ENCODE measurements at regions not wholly inside any gene's neighbourhood (a gene's known extent, or its start where the extent isn't known, plus 50 kb on each side); places are given as distances from the start of the nearest gene placed in this dataset.

GRCh38 chr14:49189375-49189774 lies 396.8 kb downstream of the RPS29 start:
- no peaks in the 10 kb centered on the region for H3K9me2 ChIP-seq
- no peaks in the 10 kb centered on the region for H3K9me3 ChIP-seq
- ChIA-PET POLR2A (no interaction called here), CTCF (interaction anchor here (1.1 to 1.5 kb wide), 2 partner anchors 20 to 1275 kb away, joined by 3 to 4 read pairs; no protein-coding TSS in a partner anchor)
- no peak overlapping the region for H3K4me2 ChIP-seq
- DNase-seq = peak; percentile 4
- peaks cover 0 to 14% of the 10 kb centered on the region in 2 experiments; a peak in 1 of 4 replicates for H3K4me1 ChIP-seq (ENCODE audit: control insufficient read depth in 1 of 2, insufficient read depth in 2 of 2, low read depth in 1 of 2, low read length in 1 of 2)
- H3K9ac ChIP-seq = no peak overlapping the region
- no peaks in the 10 kb centered on the region for H3F3A ChIP-seq (replicated peaks; ENCODE audit: insufficient read depth)
- H2AFZ ChIP-seq (ENCODE audit: low read depth) = no peak overlapping the region
- H3K36me3 ChIP-seq (replicated peaks in 1 of 2; ENCODE audit: control insufficient read depth in 1 of 2, insufficient read depth in 2 of 2, low read length in 1 of 2) = no peaks in the 10 kb centered on the region
- H3K27ac ChIP-seq (ENCODE audit: low read depth in 2 of 2, low read length in 1 of 2) = no peak overlapping the region
- no peaks in the 10 kb centered on the region for H4K20me1 ChIP-seq (ENCODE audit: insufficient read depth)
- no peak overlapping the region for H3K4me3 ChIP-seq (ENCODE audit: low read depth in 2 of 2, low read length in 1 of 2)
- H3K27me3 ChIP-seq (ENCODE audit: insufficient read depth) = no peaks in the 10 kb centered on the region
- WGBS (ENCODE audit: low lambda C conversion rate) = 13% methylated on average over 1 of the region's 1 CpG
- no peak for TF ChIP-seq RCOR1 (IDR thresholded peaks at IDR 0.05; ENCODE audit: low read length)
- H3K79me2 ChIP-seq (ENCODE audit: insufficient read depth) = no peaks in the 10 kb centered on the region

GRCh38 chr14:49187799-49188198 lies 398.4 kb downstream of the RPS29 start:
- ChIA-PET CTCF (interaction anchor here (1.3 kb wide), 1 partner anchor 13 kb away, joined by 4 read pairs; no protein-coding TSS in a partner anchor), POLR2A (no interaction called here)
- Histone ChIP-seq H3K36me3 (replicated peaks in 1 of 2; ENCODE audit: control insufficient read depth in 1 of 2, insufficient read depth in 2 of 2, low read length in 1 of 2) (no peaks in the 10 kb centered on the region), H3F3A (replicated peaks; ENCODE audit: insufficient read depth) (no peaks in the 10 kb centered on the region), H3K27ac (ENCODE audit: low read depth in 2 of 2, low read length in 1 of 2) (no peak overlapping the region), H3K27me3 (ENCODE audit: insufficient read depth) (no peaks in the 10 kb centered on the region), H3K79me2 (ENCODE audit: insufficient read depth) (no peaks in the 10 kb centered on the region), H4K20me1 (ENCODE audit: insufficient read depth) (no peaks in the 10 kb centered on the region), H3K9me2 (no peaks in the 10 kb centered on the region), H3K9ac (no peak overlapping the region), H3K4me1 (ENCODE audit: control insufficient read depth in 1 of 2, insufficient read depth in 2 of 2, low read depth in 1 of 2, low read length in 1 of 2) (peaks cover 0 to 4% of the 10 kb centered on the region in 2 experiments; a peak in 1 of 4 replicates), H3K9me3 (no peaks in the 10 kb centered on the region), H2AFZ (ENCODE audit: low read depth) (no peak overlapping the region), H3K4me3 (ENCODE audit: low read depth in 2 of 2, low read length in 1 of 2) (no peak overlapping the region), H3K4me2 (no peak overlapping the region)
- DNase-seq = no peak
- WGBS (ENCODE audit: low lambda C conversion rate) = 8% methylated on average over 3 of the region's 4 CpGs
- TF ChIP-seq TEAD4 (IDR thresholded peaks at IDR 0.05; ENCODE audit: borderline replicate concordance, insufficient read depth) = no peak
- TF ChIP-seq YY1 (IDR thresholded peaks at IDR 0.05; ENCODE audit: low read depth) = no peak
- no peak for TF ChIP-seq USF1 (IDR thresholded peaks at IDR 0.05; ENCODE audit: borderline replicate concordance, low read depth)
- TF ChIP-seq FOXJ3 (CRISPR knock-in tag; IDR thresholded peaks at IDR 0.05) = no peak
- no peak for TF ChIP-seq CHD2 (IDR thresholded peaks at IDR 0.05; ENCODE audit: low read length, partially characterized antibody)
- no peak for TF ChIP-seq GATA2 (CRISPR knock-in tag; IDR thresholded peaks at IDR 0.05)
- TF ChIP-seq NFIC (IDR thresholded peaks at IDR 0.05; ENCODE audit: borderline replicate concordance) = no peak

GRCh38 chr14:49173765-49174373 lies 412.3 kb downstream of the RPS29 start:
- WGBS (ENCODE audit: low lambda C conversion rate) = 8% methylated on average over 3 of the region's 3 CpGs
- no peaks in the 10 kb centered on the region for H3K36me3 ChIP-seq (replicated peaks in 1 of 2; ENCODE audit: control insufficient read depth in 1 of 2, insufficient read depth in 2 of 2, low read length in 1 of 2)
- CTCF ChIA-PET = interaction anchor here (0.7 to 1.2 kb wide), 7 partner anchors 9 to 773 kb away, joined by 3 to 4 read pairs (median 4); no protein-coding TSS in a partner anchor
- H3K27ac ChIP-seq (ENCODE audit: low read depth in 2 of 2, low read length in 1 of 2) = no peak overlapping the region
- no peaks in the 10 kb centered on the region for H3F3A ChIP-seq (replicated peaks; ENCODE audit: insufficient read depth)
- no peaks in the 10 kb centered on the region for H3K4me1 ChIP-seq (ENCODE audit: control insufficient read depth in 1 of 2, insufficient read depth in 2 of 2, low read depth in 1 of 2, low read length in 1 of 2)
- DNase-seq = peak; percentile 52
- no peak overlapping the region for H3K4me2 ChIP-seq
- no peaks in the 10 kb centered on the region for H4K20me1 ChIP-seq (ENCODE audit: insufficient read depth)
- POLR2A ChIA-PET = no interaction called here
- H3K79me2 ChIP-seq (ENCODE audit: insufficient read depth) = no peaks in the 10 kb centered on the region
- H3K4me3 ChIP-seq (ENCODE audit: low read depth in 2 of 2, low read length in 1 of 2) = no peak overlapping the region
- no peak overlapping the region for H3K9ac ChIP-seq
- no peak overlapping the region for H2AFZ ChIP-seq (ENCODE audit: low read depth)
- H3K9me3 ChIP-seq = no peaks in the 10 kb centered on the region
- no peaks in the 10 kb centered on the region for H3K9me2 ChIP-seq
- H3K27me3 ChIP-seq (ENCODE audit: insufficient read depth) = no peaks in the 10 kb centered on the region
- TF ChIP-seq REST (IDR thresholded peaks at IDR 0.05; ENCODE audit: low read depth, low read length) (no peak), TCF12 (IDR thresholded peaks at IDR 0.05) (no peak), FOXJ3 (CRISPR knock-in tag; IDR thresholded peaks at IDR 0.05) (no peak), FOSL2 (IDR thresholded peaks at IDR 0.05; ENCODE audit: borderline replicate concordance, low read depth) (no peak), POLR2AphosphoS5 (IDR thresholded peaks at IDR 0.05; ENCODE audit: low read depth, low read length) (no peak), NRF1 (IDR thresholded peaks at IDR 0.05; ENCODE audit: low read depth, low read length) (no peak), CTCF (IDR thresholded peaks at IDR 0.05) (peak; percentile 85), USF1 (IDR thresholded peaks at IDR 0.05; ENCODE audit: borderline replicate concordance, low read depth) (no peak)

Measured in SK-N-SH (cell line).